MM.1S (cell line): ENCODE measurements at regions not wholly inside any gene's neighbourhood (a gene's known extent, or its start where the extent isn't known, plus 50 kb on each side); places are given as distances from the start of the nearest gene placed in this dataset.

Experiments used
- DNase-seq: peaks from one replicate; pipeline ENCODE4 v3.0.0-alpha.2; 2015
- H2AFZ ChIP-seq: fragments of 300-600 bp; sonication (generic); 2 replicates; pipeline ENCODE4 v1.6.0; 2016; ENCODE audit warnings: antibody characterized with exemption, low read length
- H3F3A ChIP-seq: fragments of 300-600 bp; sonication (generic); 2 replicates; pipeline ENCODE4 v1.6.1; 2016; ENCODE audit warnings: mild to moderate bottlenecking, antibody characterized with exemption, low read length, moderate library complexity, mixed read lengths; ENCODE audit not compliant: insufficient read depth
- H3K27ac ChIP-seq: fragments of 300-600 bp; sonication (generic); 2 replicates; pipeline ENCODE4 v1.5.1; 2016; ENCODE audit warnings: mild to moderate bottlenecking, low read length
- H3K27me3 ChIP-seq: fragments of 300-600 bp; sonication (generic); replicated peaks from 2 replicates; pipeline ENCODE4 v1.6.0; 2016; ENCODE audit warnings: low read length; ENCODE audit not compliant: insufficient read depth
- H3K36me3 ChIP-seq: fragments of 300-600 bp; sonication (generic); replicated peaks from 2 replicates; pipeline ENCODE4 v1.6.1; 2016; ENCODE audit warnings: mild to moderate bottlenecking, low read length, mixed read lengths; ENCODE audit not compliant: insufficient read depth
- H3K4me1 ChIP-seq: fragments of 300-600 bp; sonication (generic); 2 replicates; pipeline ENCODE4 v1.6.1; 2016; ENCODE audit warnings: low read length, mixed read lengths
- H3K4me2 ChIP-seq: fragments of 300-600 bp; sonication (generic); 2 replicates; pipeline ENCODE4 v1.6.0; 2016; ENCODE audit warnings: low read depth, low read length
- H3K4me3 ChIP-seq: fragments of 300-600 bp; sonication (generic); 2 replicates; pipeline ENCODE4 v1.5.1; 2016; ENCODE audit warnings: low read length, mixed read lengths
- H3K79me2 ChIP-seq: fragments of 300-600 bp; sonication (generic); 2 replicates; pipeline ENCODE4 v1.6.1; 2016; ENCODE audit warnings: mixed run types, low read length, mixed read lengths
- H3K9ac ChIP-seq: fragments of 300-600 bp; sonication (generic); 2 replicates; pipeline ENCODE4 v1.6.1; 2016; ENCODE audit warnings: low read length, mixed read lengths
- H3K9me2 ChIP-seq: fragments of 300-600 bp; sonication (generic); replicated peaks from 2 replicates; pipeline ENCODE4 v1.6.1; 2016; ENCODE audit warnings: mild to moderate bottlenecking, low read length, mixed read lengths; ENCODE audit not compliant: insufficient read depth
- H3K9me3 ChIP-seq: fragments of 300-600 bp; sonication (generic); replicated peaks from 2 replicates; pipeline ENCODE4 v1.6.1; 2016; ENCODE audit warnings: mild to moderate bottlenecking, low read length, mixed read lengths; ENCODE audit not compliant: insufficient read depth
- H4K20me1 ChIP-seq: fragments of 300-600 bp; sonication (generic); 2 replicates; pipeline ENCODE4 v1.6.1; 2016; ENCODE audit warnings: mild to moderate bottlenecking, low read length, moderate library complexity, mixed read lengths; ENCODE audit not compliant: insufficient read depth
- CTCF ChIP-seq: fragments of 300-600 bp; sonication (generic); IDR thresholded peaks from 2 replicates; pipeline ENCODE4 v1.5.1; 2016; ENCODE audit warnings: antibody characterized with exemption, low read length, mixed read lengths
- EZH2 ChIP-seq: fragments of 300-600 bp; sonication (generic); optimal IDR thresholded peaks from 2 replicates; pipeline ENCODE3; 2017; ENCODE audit warnings: low read depth, mild to moderate bottlenecking, antibody characterized with exemption, low read length, mixed read lengths
- EZH2phosphoT487 ChIP-seq: fragments of 300-600 bp; sonication (generic); IDR thresholded peaks from 2 replicates; pipeline ENCODE4 v1.6.1; 2018; ENCODE audit warnings: antibody characterized with exemption, low read length

GRCh38 chr1:17903386-17903785 lies 148.3 kb downstream of the ACTL8 start:
- Histone ChIP-seq H2AFZ (no peak overlapping the region), H3K9me2 (no peaks in the 10 kb centered on the region), H3K4me2 (no peak overlapping the region), H3F3A (no peaks in the 10 kb centered on the region), H3K27ac (no peak overlapping the region), H3K36me3 (no peaks in the 10 kb centered on the region), H3K4me1 (no peaks in the 10 kb centered on the region), H3K27me3 (peaks cover 85% of the 10 kb centered on the region), H3K9ac (no peak overlapping the region), H3K79me2 (no peaks in the 10 kb centered on the region), H3K4me3 (no peak overlapping the region), H4K20me1 (no peaks in the 10 kb centered on the region), H3K9me3 (no peaks in the 10 kb centered on the region)
- no peak for DNase-seq
- TF ChIP-seq CTCF (no peak), EZH2 (no peak), EZH2phosphoT487 (no peak)

GRCh38 chr1:17904290-17904689 lies 149.2 kb downstream of the ACTL8 start:
- Histone ChIP-seq H3K4me3 (no peak overlapping the region), H3K79me2 (no peaks in the 10 kb centered on the region), H3K9me3 (no peaks in the 10 kb centered on the region), H3K4me2 (no peak overlapping the region), H2AFZ (no peak overlapping the region), H3K36me3 (no peaks in the 10 kb centered on the region), H3K9me2 (no peaks in the 10 kb centered on the region), H3K27me3 (peaks cover 85% of the 10 kb centered on the region), H3K4me1 (no peaks in the 10 kb centered on the region), H3K9ac (no peak overlapping the region), H3K27ac (no peak overlapping the region), H4K20me1 (no peaks in the 10 kb centered on the region), H3F3A (no peaks in the 10 kb centered on the region)
- DNase-seq: no peak
- TF ChIP-seq EZH2phosphoT487: no peak
- no peak for TF ChIP-seq CTCF
- no peak for TF ChIP-seq EZH2

- DNase-seq: no peak
- H3K79me2 ChIP-seq: no peaks in the 10 kb centered on the region
- no peaks in the 10 kb centered on the region for H3K9me3 ChIP-seq
- H3K4me3 ChIP-seq: no peak overlapping the region
- no peak overlapping the region for H3K27ac ChIP-seq
- TF ChIP-seq CTCF (no peak), EZH2phosphoT487 (no peak), EZH2 (no peak)
- no peaks in the 10 kb centered on the region for H3F3A ChIP-seq
- no peaks in the 10 kb centered on the region for H4K20me1 ChIP-seq
- H2AFZ ChIP-seq: no peak overlapping the region
- H3K9ac ChIP-seq: no peak overlapping the region
- no peak overlapping the region for H3K4me2 ChIP-seq
- H3K36me3 ChIP-seq: no peaks in the 10 kb centered on the region
- H3K27me3 ChIP-seq: peaks cover 85% of the 10 kb centered on the region
- H3K4me1 ChIP-seq: no peaks in the 10 kb centered on the region
- no peaks in the 10 kb centered on the region for H3K9me2 ChIP-seq
These were observed 152.9 kb downstream of the ACTL8 start for GRCh38 chr1:17907999-17908398.

- H3K36me3 ChIP-seq: no peaks in the 10 kb centered on the region
- no peaks in the 10 kb centered on the region for H3F3A ChIP-seq
- H3K9me3 ChIP-seq: no peaks in the 10 kb centered on the region
- no peaks in the 10 kb centered on the region for H4K20me1 ChIP-seq
- H3K27me3 ChIP-seq: peaks cover 85% of the 10 kb centered on the region
- H3K27ac ChIP-seq: no peak overlapping the region
- no peak overlapping the region for H3K4me3 ChIP-seq
- H3K9me2 ChIP-seq: no peaks in the 10 kb centered on the region
- H3K4me2 ChIP-seq: no peak overlapping the region
- H3K79me2 ChIP-seq: no peaks in the 10 kb centered on the region
- TF ChIP-seq EZH2phosphoT487 (no peak), CTCF (no peak), EZH2 (no peak)
- no peak overlapping the region for H3K9ac ChIP-seq
- H3K4me1 ChIP-seq: no peaks in the 10 kb centered on the region
- DNase-seq: no peak
- no peak overlapping the region for H2AFZ ChIP-seq
These were observed 153.8 kb downstream of the ACTL8 start for GRCh38 chr1:17908945-17909344.
